Mesenchymal stem cell (in vitro differentiated cells and primary cell): ENCODE measurements at regions not wholly inside any gene's neighbourhood (a gene's known extent, or its start where the extent isn't known, plus 50 kb on each side); places are given as distances from the start of the nearest gene placed in this dataset.

Experiments
- DNase-seq: peaks from one replicate; pipeline ENCODE4 v3.0.0-alpha.2; 2013
- H2AFZ ChIP-seq: one replicate; pipeline ENCODE4 v1.6.1; 2013; ENCODE audit warnings: low read depth, mild to moderate bottlenecking, control low read depth, inconsistent platforms, low read length, moderate library complexity
- H2AK5ac ChIP-seq: 2 replicates; pipeline ENCODE4 v1.6.1; 2013; ENCODE audit warnings: low read length, moderate library complexity, mild to moderate bottlenecking, inconsistent platforms; ENCODE audit not compliant: severe bottlenecking
- H2BK120ac ChIP-seq: one replicate; pipeline ENCODE4 v1.6.1; 2013; ENCODE audit warnings: low read depth, mild to moderate bottlenecking, inconsistent platforms, low read length, moderate library complexity
- H2BK12ac ChIP-seq, 2 experiments: one replicate each; pipeline ENCODE4 v1.6.1; 2013; ENCODE audit warnings: inconsistent platforms in 2 of 2, low read length in 2 of 2, mild to moderate bottlenecking in 2 of 2, moderate library complexity in 2 of 2, control low read depth in 1 of 2
- H2BK15ac ChIP-seq: one replicate; pipeline ENCODE4 v1.6.1; 2013; ENCODE audit warnings: mild to moderate bottlenecking, low read depth, inconsistent platforms; ENCODE audit not compliant: poor library complexity, severe bottlenecking
- H2BK5ac ChIP-seq: 2 replicates; pipeline ENCODE4 v1.6.1; 2013; ENCODE audit warnings: low read depth, mild to moderate bottlenecking, low read length, control low read depth, inconsistent platforms; ENCODE audit not compliant: poor library complexity, severe bottlenecking
- H3K14ac ChIP-seq, 2 experiments: one replicate each; pipeline ENCODE4 v1.6.1; 2013; ENCODE audit warnings: inconsistent platforms in 2 of 2, low read length in 2 of 2, control low read depth in 1 of 2, mild to moderate bottlenecking in 1 of 2, moderate library complexity in 1 of 2
- H3K18ac ChIP-seq, 2 experiments: one replicate each; pipeline ENCODE4 v1.6.1; 2013; ENCODE audit warnings: inconsistent platforms in 2 of 2, low read length in 2 of 2, control low read depth in 1 of 2, low read depth in 1 of 2, mild to moderate bottlenecking in 1 of 2
- H3K23ac ChIP-seq, 2 experiments: one replicate each; pipeline ENCODE4 v1.6.1; 2013; ENCODE audit warnings: inconsistent platforms in 2 of 2, low read length in 2 of 2, mild to moderate bottlenecking in 2 of 2, moderate library complexity in 2 of 2, control low read depth in 1 of 2
- H3K27ac ChIP-seq: 2 replicates; pipeline ENCODE4 v1.5.1; 2013; ENCODE audit warnings: mild to moderate bottlenecking, moderate library complexity, low read length, control low read depth, inconsistent platforms; ENCODE audit not compliant: poor library complexity, severe bottlenecking
- H3K27me3 ChIP-seq, 2 experiments: 2 replicates each; pipeline versions ENCODE4 v1.6.1 to v1.7.0; 2013; ENCODE audit warnings: low read length in 2 of 2, mild to moderate bottlenecking in 2 of 2, moderate library complexity in 2 of 2, control low read depth in 1 of 2, inconsistent platforms in 1 of 2; ENCODE audit not compliant: control insufficient read depth in 1 of 2, insufficient read depth in 1 of 2
- H3K36me3 ChIP-seq, 2 experiments: 2 replicates each; pipeline versions ENCODE4 v1.6.1 to v1.7.0; 2013; ENCODE audit warnings: low read length in 2 of 2, control low read depth in 1 of 2, inconsistent platforms in 1 of 2, low read depth in 1 of 2, mild to moderate bottlenecking in 1 of 2; ENCODE audit not compliant: insufficient read depth in 2 of 2, control insufficient read depth in 1 of 2
- H3K4ac ChIP-seq, 2 experiments: one replicate each; pipeline ENCODE4 v1.6.1; 2013; ENCODE audit warnings: inconsistent platforms in 2 of 2, low read length in 2 of 2, mild to moderate bottlenecking in 2 of 2, moderate library complexity in 2 of 2, control low read depth in 1 of 2, low read depth in 1 of 2
- H3K4me1 ChIP-seq: 2 replicates; pipeline ENCODE4 v1.6.1; 2013; ENCODE audit warnings: low read depth, low read length, control low read depth; ENCODE audit not compliant: control insufficient read depth, insufficient read depth
- H3K4me2 ChIP-seq: 2 replicates; pipeline ENCODE4 v1.6.1; 2013; ENCODE audit warnings: low read length, mild to moderate bottlenecking, inconsistent platforms; ENCODE audit not compliant: poor library complexity, severe bottlenecking
- H3K4me3 ChIP-seq, 2 experiments: 2 replicates each; pipeline versions ENCODE4 v1.5.1 to v1.7.0; 2013; ENCODE audit warnings: low read length in 2 of 2, mild to moderate bottlenecking in 2 of 2, control low read depth in 1 of 2, low read depth in 1 of 2; ENCODE audit not compliant: insufficient read depth in 1 of 2
- H3K79me1 ChIP-seq: replicated peaks from 2 replicates; pipeline ENCODE4 v1.6.1; 2013; ENCODE audit warnings: mild to moderate bottlenecking, control low read depth, low read length, inconsistent platforms; ENCODE audit not compliant: poor library complexity, severe bottlenecking
- H3K9ac ChIP-seq: 2 replicates; pipeline ENCODE4 v1.7.0; 2013; ENCODE audit warnings: mild to moderate bottlenecking, low read length, moderate library complexity
- H3K9me3 ChIP-seq: 2 replicates; pipeline ENCODE4 v1.7.0; 2013; ENCODE audit warnings: mild to moderate bottlenecking, low read length; ENCODE audit not compliant: control insufficient read depth
- H4K8ac ChIP-seq: one replicate; pipeline ENCODE4 v1.6.1; 2013; ENCODE audit warnings: inconsistent platforms, mild to moderate bottlenecking, low read length, moderate library complexity
- H4K91ac ChIP-seq: one replicate; pipeline ENCODE4 v1.6.1; 2013; ENCODE audit warnings: mild to moderate bottlenecking, low read length, inconsistent platforms
- WGBS: methylation state at CpG from one replicate; pipeline ENCODE4 v1.1.7; 2013; ENCODE audit warnings: mixed read lengths; 5-methylcytosine and 5-hydroxymethylcytosine counted together

GRCh38 chr11:38266691-38267090 lies 1668.7 kb upstream of the RAG2 start:
- Histone ChIP-seq H2BK15ac (no peak overlapping the region), H3K4me2 (no peak overlapping the region), H4K8ac (no peak overlapping the region), H3K18ac (no peak overlapping the region), H2BK120ac (no peak overlapping the region), H2BK5ac (no peak overlapping the region), H3K27me3 (no peaks in the 10 kb centered on the region), H3K9me3 (peaks cover 5% of the 10 kb centered on the region), H3K14ac (no peak overlapping the region), H3K9ac (no peak overlapping the region), H3K4me3 (no peak overlapping the region), H2AFZ (no peak overlapping the region), H3K36me3 (no peaks in the 10 kb centered on the region), H4K91ac (no peak overlapping the region), H3K79me1 (no peaks in the 10 kb centered on the region), H2BK12ac (no peak overlapping the region), H3K4ac (no peak overlapping the region), H3K4me1 (no peaks in the 10 kb centered on the region), H2AK5ac (no peak overlapping the region), H3K27ac (no peak overlapping the region), H3K23ac (no peak overlapping the region)
- 100% methylated on average over 1 of the region's 3 CpGs for WGBS
- no peak for DNase-seq

GRCh38 chr11:38256436-38256835 lies 1658.4 kb upstream of the RAG2 start:
- Histone ChIP-seq H3K79me1 (no peaks in the 10 kb centered on the region), H3K4ac (no peak overlapping the region), H4K91ac (no peak overlapping the region), H3K4me3 (no peak overlapping the region), H3K36me3 (no peaks in the 10 kb centered on the region), H3K18ac (no peak overlapping the region), H3K23ac (no peak overlapping the region), H2BK15ac (no peak overlapping the region), H2BK12ac (no peak overlapping the region), H3K14ac (no peak overlapping the region), H2AK5ac (no peak overlapping the region), H4K8ac (no peak overlapping the region), H3K9ac (no peak overlapping the region), H3K4me1 (no peaks in the 10 kb centered on the region), H2BK5ac (no peak overlapping the region), H3K27me3 (no peaks in the 10 kb centered on the region), H3K4me2 (no peak overlapping the region), H2BK120ac (no peak overlapping the region), H2AFZ (no peak overlapping the region), H3K9me3 (no peaks in the 10 kb centered on the region), H3K27ac (no peak overlapping the region)
- no peak for DNase-seq

- H3K36me3 ChIP-seq: no peaks in the 10 kb centered on the region
- no peak overlapping the region for H3K14ac ChIP-seq
- no peak overlapping the region for H3K4ac ChIP-seq
- no peaks in the 10 kb centered on the region for H3K9me3 ChIP-seq
- H2BK5ac ChIP-seq: no peak overlapping the region
- H3K27me3 ChIP-seq: no peaks in the 10 kb centered on the region
- DNase-seq: no peak
- H2AFZ ChIP-seq: no peak overlapping the region
- no peak overlapping the region for H2AK5ac ChIP-seq
- no peak overlapping the region for H4K8ac ChIP-seq
- no peak overlapping the region for H3K23ac ChIP-seq
- H3K27ac ChIP-seq: no peak overlapping the region
- H2BK120ac ChIP-seq: no peak overlapping the region
- no peak overlapping the region for H3K9ac ChIP-seq
- no peak overlapping the region for H3K18ac ChIP-seq
- H3K4me3 ChIP-seq: no peak overlapping the region
- no peak overlapping the region for H3K4me2 ChIP-seq
- H3K79me1 ChIP-seq: no peaks in the 10 kb centered on the region
- H2BK15ac ChIP-seq: no peak overlapping the region
- no peaks in the 10 kb centered on the region for H3K4me1 ChIP-seq
- WGBS: 83% methylated on average over 1 of the region's 2 CpGs
- no peak overlapping the region for H2BK12ac ChIP-seq
- H4K91ac ChIP-seq: no peak overlapping the region
These were observed 1656.9 kb upstream of the RAG2 start for GRCh38 chr11:38254913-38255312.

- no peak overlapping the region for H3K14ac ChIP-seq
- H2BK12ac ChIP-seq: no peak overlapping the region
- H2AFZ ChIP-seq: no peak overlapping the region
- no peaks in the 10 kb centered on the region for H3K9me3 ChIP-seq
- no peaks in the 10 kb centered on the region for H3K4me1 ChIP-seq
- H3K4ac ChIP-seq: no peak overlapping the region
- no peak overlapping the region for H4K8ac ChIP-seq
- H2AK5ac ChIP-seq: no peak overlapping the region
- DNase-seq: no peak
- H3K4me2 ChIP-seq: no peak overlapping the region
- H3K27me3 ChIP-seq: no peaks in the 10 kb centered on the region
- no peak overlapping the region for H4K91ac ChIP-seq
- no peak overlapping the region for H3K9ac ChIP-seq
- H3K79me1 ChIP-seq: no peaks in the 10 kb centered on the region
- no peaks in the 10 kb centered on the region for H3K36me3 ChIP-seq
- H2BK15ac ChIP-seq: no peak overlapping the region
- H3K23ac ChIP-seq: no peak overlapping the region
- no peak overlapping the region for H3K18ac ChIP-seq
- no peak overlapping the region for H3K27ac ChIP-seq
- no peak overlapping the region for H2BK5ac ChIP-seq
- H3K4me3 ChIP-seq: no peak overlapping the region
- no peak overlapping the region for H2BK120ac ChIP-seq
These were observed 1654.6 kb upstream of the RAG2 start for GRCh38 chr11:38252620-38253019.
